ENCODE measurements at regions not wholly inside any gene's neighbourhood (a gene's known extent, or its start where the extent isn't known, plus 50 kb on each side); places are given as distances from the start of the nearest gene placed in this dataset.

DNA sequence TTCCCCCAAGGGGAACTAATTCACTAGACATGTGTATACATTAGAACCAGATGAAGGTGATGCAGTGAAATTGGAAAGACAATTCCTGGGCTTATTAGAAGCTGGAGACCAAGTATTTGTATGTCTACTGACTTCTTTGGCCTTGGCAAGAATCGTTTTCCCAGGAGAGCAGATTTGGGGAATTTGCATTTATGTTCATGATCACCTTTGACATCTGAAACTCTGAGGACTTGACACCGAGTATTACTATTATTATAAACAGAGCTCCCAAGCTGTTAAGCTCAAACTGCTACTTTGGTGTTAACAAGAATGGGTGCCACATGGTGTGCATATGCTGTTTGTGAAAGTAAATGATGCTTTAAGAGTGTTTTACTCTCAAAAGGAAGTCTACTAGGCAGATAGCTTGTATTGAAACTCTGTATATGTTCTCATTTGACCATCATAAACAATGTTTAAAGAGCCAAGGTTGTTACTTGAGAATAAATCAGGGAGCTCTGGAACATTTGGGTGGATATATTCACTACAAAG, 519.8 kb upstream of the GOLIM4 start:
- Histone ChIP-seq H3K9me3 (no peaks in the 10 kb centered on the region), H3K4me3 (no peak overlapping the region), H3K27ac (no peak overlapping the region), H3K27me3 (replicated peaks; ENCODE audit: insufficient read depth) (no peaks in the 10 kb centered on the region), H3K4me1 (ENCODE audit: control insufficient read depth in 1 of 2, low read depth in 2 of 2) (no peaks in the 10 kb centered on the region), H3K36me3 (no peaks in the 10 kb centered on the region)
- TF ChIP-seq, protein P1, sequence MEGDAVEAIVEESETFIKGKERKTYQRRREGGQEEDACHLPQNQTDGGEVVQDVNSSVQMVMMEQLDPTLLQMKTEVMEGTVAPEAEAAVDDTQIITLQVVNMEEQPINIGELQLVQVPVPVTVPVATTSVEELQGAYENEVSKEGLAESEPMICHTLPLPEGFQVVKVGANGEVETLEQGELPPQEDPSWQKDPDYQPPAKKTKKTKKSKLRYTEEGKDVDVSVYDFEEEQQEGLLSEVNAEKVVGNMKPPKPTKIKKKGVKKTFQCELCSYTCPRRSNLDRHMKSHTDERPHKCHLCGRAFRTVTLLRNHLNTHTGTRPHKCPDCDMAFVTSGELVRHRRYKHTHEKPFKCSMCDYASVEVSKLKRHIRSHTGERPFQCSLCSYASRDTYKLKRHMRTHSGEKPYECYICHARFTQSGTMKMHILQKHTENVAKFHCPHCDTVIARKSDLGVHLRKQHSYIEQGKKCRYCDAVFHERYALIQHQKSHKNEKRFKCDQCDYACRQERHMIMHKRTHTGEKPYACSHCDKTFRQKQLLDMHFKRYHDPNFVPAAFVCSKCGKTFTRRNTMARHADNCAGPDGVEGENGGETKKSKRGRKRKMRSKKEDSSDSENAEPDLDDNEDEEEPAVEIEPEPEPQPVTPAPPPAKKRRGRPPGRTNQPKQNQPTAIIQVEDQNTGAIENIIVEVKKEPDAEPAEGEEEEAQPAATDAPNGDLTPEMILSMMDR (IDR thresholded peaks at IDR 0.05) = no peak
- ATAC-seq (ENCODE audit: insufficient number of reproducible peaks, low FRiP score, low read depth) = no peak
- no peak for DNase-seq (ENCODE audit: low spot score)

DNA sequence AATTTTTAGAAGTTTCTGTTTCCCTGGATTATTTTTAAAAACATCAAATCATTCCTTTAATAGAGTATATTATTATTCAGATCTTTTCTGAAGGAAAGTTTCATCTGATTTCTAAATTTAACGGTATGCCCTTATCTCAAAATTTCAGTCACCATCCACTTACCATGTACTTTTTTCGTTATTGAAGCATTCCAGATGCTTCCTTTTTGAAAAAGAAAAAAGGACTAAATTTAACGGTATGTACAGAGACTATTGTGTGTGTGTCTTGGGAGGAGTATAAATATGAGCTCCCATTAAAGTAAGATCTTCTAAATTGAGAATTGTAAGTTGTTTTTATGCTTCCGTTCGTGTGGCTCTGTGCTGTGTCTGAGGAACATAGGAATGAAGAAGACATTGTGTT, 517.4 kb upstream of the GOLIM4 start:
- no peak for DNase-seq (ENCODE audit: low spot score)
- H3K27ac ChIP-seq = no peak overlapping the region
- no peaks in the 10 kb centered on the region for H3K36me3 ChIP-seq
- no peak for ATAC-seq (ENCODE audit: insufficient number of reproducible peaks, low FRiP score, low read depth)
- no peaks in the 10 kb centered on the region for H3K9me3 ChIP-seq
- TF ChIP-seq, protein P1 (IDR thresholded peaks at IDR 0.05) = no peak
- H3K4me3 ChIP-seq = no peak overlapping the region
- H3K4me1 ChIP-seq (ENCODE audit: control insufficient read depth in 1 of 2, low read depth in 2 of 2) = no peaks in the 10 kb centered on the region
- no peaks in the 10 kb centered on the region for H3K27me3 ChIP-seq (replicated peaks; ENCODE audit: insufficient read depth)

DNA sequence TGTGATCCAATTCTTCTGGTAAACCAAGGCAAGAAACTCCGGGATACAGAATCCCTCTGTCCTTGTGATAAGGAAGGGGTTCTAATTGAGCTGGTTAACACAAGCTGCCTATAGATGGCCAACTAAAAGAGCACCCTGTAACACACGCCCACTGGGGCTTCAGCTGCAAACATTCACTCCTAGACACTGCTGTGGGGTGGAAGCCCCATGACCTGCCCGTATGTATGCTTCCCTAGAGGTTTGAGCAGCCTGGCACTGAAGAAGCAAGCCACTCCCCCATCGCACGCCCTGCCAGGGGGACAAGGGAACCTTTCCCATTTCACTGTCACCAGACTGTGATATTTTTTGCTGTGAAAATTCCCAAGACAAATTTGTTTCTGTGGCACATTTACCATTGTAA, 516.9 kb upstream of the GOLIM4 start:
- H3K27me3 ChIP-seq (replicated peaks; ENCODE audit: insufficient read depth) = no peaks in the 10 kb centered on the region
- H3K36me3 ChIP-seq = no peaks in the 10 kb centered on the region
- DNase-seq (ENCODE audit: low spot score) (no peak), ATAC-seq (ENCODE audit: insufficient number of reproducible peaks, low FRiP score, low read depth) (no peak)
- no peaks in the 10 kb centered on the region for H3K4me1 ChIP-seq (ENCODE audit: control insufficient read depth in 1 of 2, low read depth in 2 of 2)
- H3K27ac ChIP-seq = no peak overlapping the region
- TF ChIP-seq, protein P1 (IDR thresholded peaks at IDR 0.05) = no peak
- H3K9me3 ChIP-seq = no peaks in the 10 kb centered on the region
- H3K4me3 ChIP-seq = no peak overlapping the region

DNA sequence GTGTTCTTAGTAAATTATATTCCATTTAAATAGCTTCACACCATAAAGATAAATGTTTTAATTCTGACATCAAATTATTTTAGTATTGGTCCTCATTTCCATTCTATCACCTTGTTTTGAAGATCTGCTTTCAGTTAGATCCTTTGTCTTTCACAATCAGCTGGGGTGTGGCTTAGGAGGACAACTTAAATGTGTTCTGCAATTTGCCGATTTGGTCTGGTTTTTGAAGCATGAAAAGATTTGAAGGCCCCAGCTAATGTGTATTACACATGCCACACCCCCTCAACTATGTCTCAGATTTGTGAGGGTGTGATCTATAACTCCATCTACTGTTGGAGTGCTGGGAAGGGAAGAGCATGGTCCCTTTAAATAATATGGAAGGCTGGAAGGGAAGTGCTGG, 516.1 kb upstream of the GOLIM4 start:
- no peaks in the 10 kb centered on the region for H3K9me3 ChIP-seq
- H3K4me3 ChIP-seq = no peak overlapping the region
- TF ChIP-seq, protein P1 (IDR thresholded peaks at IDR 0.05) = no peak
- H3K36me3 ChIP-seq = no peaks in the 10 kb centered on the region
- ATAC-seq (ENCODE audit: insufficient number of reproducible peaks, low FRiP score, low read depth) = no peak
- H3K4me1 ChIP-seq (ENCODE audit: control insufficient read depth in 1 of 2, low read depth in 2 of 2) = no peaks in the 10 kb centered on the region
- no peak for DNase-seq (ENCODE audit: low spot score)
- H3K27ac ChIP-seq = no peak overlapping the region
- no peaks in the 10 kb centered on the region for H3K27me3 ChIP-seq (replicated peaks; ENCODE audit: insufficient read depth)

DNA sequence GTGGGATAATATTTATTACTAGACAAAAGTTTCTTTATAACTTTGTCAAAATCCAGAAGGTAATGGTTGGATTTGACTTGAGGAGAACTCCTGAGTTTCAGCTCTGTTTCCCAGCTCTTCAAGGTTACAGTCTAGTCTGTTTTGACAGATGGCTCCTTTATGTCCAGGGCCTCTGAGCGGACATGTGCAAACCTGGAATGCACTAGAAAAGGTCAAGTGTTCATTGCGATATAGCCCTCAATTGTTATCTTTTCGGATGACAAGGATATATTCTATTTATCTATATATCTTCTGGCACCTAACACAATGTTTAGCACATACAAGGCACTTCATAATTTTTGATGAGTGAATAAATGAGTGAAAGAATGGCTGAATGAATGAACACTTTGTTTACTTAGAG, 513.2 kb upstream of the GOLIM4 start:
- no peak for DNase-seq (ENCODE audit: low spot score)
- Histone ChIP-seq H3K9me3 (no peaks in the 10 kb centered on the region), H3K27ac (no peak overlapping the region), H3K4me1 (ENCODE audit: control insufficient read depth in 1 of 2, low read depth in 2 of 2) (no peaks in the 10 kb centered on the region), H3K27me3 (replicated peaks; ENCODE audit: insufficient read depth) (no peaks in the 10 kb centered on the region), H3K36me3 (no peaks in the 10 kb centered on the region), H3K4me3 (no peak overlapping the region)
- TF ChIP-seq, protein P1 (IDR thresholded peaks at IDR 0.05) = no peak
- ATAC-seq (ENCODE audit: insufficient number of reproducible peaks, low FRiP score, low read depth) = no peak
